ENCODE measurements at regions not wholly inside any gene's neighbourhood (a gene's known extent, or its start where the extent isn't known, plus 50 kb on each side); places are given as distances from the start of the nearest gene placed in this dataset.

DNA sequence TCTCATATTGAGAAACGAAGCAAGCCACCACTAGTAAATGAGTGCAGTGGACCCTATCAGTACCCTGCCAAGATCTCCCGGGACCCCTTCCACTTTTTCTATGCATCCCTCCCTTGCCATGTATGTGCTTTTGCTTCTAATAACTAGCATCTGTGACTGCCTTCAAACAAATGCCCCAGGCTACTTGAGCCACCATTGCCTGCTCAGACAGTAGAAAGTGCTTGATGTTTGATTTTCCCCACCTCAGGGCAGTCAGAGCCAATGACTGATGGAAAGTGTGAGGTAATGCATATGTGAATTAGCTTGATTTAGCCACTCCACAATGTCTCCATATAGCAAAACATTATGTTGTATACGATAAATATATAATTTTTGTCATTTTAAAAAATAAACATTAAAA is 797.3 kb upstream of the ACO1 start:
- TF ChIP-seq, protein P1, sequence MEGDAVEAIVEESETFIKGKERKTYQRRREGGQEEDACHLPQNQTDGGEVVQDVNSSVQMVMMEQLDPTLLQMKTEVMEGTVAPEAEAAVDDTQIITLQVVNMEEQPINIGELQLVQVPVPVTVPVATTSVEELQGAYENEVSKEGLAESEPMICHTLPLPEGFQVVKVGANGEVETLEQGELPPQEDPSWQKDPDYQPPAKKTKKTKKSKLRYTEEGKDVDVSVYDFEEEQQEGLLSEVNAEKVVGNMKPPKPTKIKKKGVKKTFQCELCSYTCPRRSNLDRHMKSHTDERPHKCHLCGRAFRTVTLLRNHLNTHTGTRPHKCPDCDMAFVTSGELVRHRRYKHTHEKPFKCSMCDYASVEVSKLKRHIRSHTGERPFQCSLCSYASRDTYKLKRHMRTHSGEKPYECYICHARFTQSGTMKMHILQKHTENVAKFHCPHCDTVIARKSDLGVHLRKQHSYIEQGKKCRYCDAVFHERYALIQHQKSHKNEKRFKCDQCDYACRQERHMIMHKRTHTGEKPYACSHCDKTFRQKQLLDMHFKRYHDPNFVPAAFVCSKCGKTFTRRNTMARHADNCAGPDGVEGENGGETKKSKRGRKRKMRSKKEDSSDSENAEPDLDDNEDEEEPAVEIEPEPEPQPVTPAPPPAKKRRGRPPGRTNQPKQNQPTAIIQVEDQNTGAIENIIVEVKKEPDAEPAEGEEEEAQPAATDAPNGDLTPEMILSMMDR (IDR thresholded peaks at IDR 0.05) = no peak
- TF ChIP-seq POLR2A (IDR thresholded peaks at IDR 0.05) = no peak

All from thyroid gland (tissue), 4 donors.